Right lobe of liver (tissue), 6 donors: ENCODE measurements at regions not wholly inside any gene's neighbourhood (a gene's known extent, or its start where the extent isn't known, plus 50 kb on each side); places are given as distances from the start of the nearest gene placed in this dataset.
A peak's percentile ranks its signal among the peaks of the same experiment; 100 is the strongest.

Experiments
- ATAC-seq, 4 donors: fragments of 200-7000 bp; cut with Tn5 transposase; one replicate each; pipeline ENCODE4 v1.9.1; 2020; ENCODE audit warnings: mild to moderate bottlenecking in 4 of 4, moderate library complexity in 4 of 4
- DNase-seq, 3 donors: peaks; one replicate each; pipeline ENCODE4 v3.0.0-alpha.2; 2020
- H3K27ac ChIP-seq, 3 donors: fragments of 200-600 bp; one replicate each; pipeline ENCODE4 v1.8.0; 2022
- H3K27me3 ChIP-seq, 2 donors: fragments of 200-600 bp; one replicate each; pipeline ENCODE4 v1.8.0; 2022
- H3K36me3 ChIP-seq, 4 donors: fragments of 200-600 bp; sonication (generic) in 1 of 4; one replicate each; pipeline versions ENCODE4 v1.5.1 to v1.8.0; 2017 to 2022; ENCODE audit warnings: control low read depth in 1 of 4
- H3K4me1 ChIP-seq, 4 donors: fragments of 200-600 bp; sonication (generic) in 1 of 4; one replicate each; pipeline versions ENCODE4 v1.5.1 to v1.8.0; 2017 to 2022; ENCODE audit warnings: control low read depth in 1 of 4
- H3K4me3 ChIP-seq, 3 donors: fragments of 200-600 bp; one replicate each; pipeline ENCODE4 v1.8.0; 2022
- H3K9me3 ChIP-seq, 4 donors: fragments of 200-600 bp; sonication (generic) in 1 of 4; one replicate each; pipeline versions ENCODE4 v1.5.1 to v1.8.0; 2017 to 2022; ENCODE audit warnings: control low read depth in 1 of 4
- CTCF ChIP-seq, 4 donors: fragments of 200-600 bp in 3 of 4; fragments of 450-650 bp in 1 of 4; IDR thresholded peaks; one replicate each; pipeline versions ENCODE4 v1.5.1 to v1.8.0; 2016 to 2022; ENCODE audit warnings: antibody characterized with exemption in 4 of 4, mild to moderate bottlenecking in 2 of 4
- POLR2A ChIP-seq: fragments of 450-650 bp; IDR thresholded peaks from one replicate; pipeline ENCODE4 v1.6.1; 2017; ENCODE audit warnings: antibody characterized with exemption, mild to moderate bottlenecking
- WGBS: methylation state at CpG from one replicate; pipeline ENCODE4 v1.1.6; 2018; ENCODE audit warnings: low coverage, low lambda C conversion rate; ENCODE audit not compliant: insufficient coverage; ENCODE audit errors: missing lambda C conversion rate; 5-methylcytosine and 5-hydroxymethylcytosine counted together
- intact Hi-C, 2 donors: fragments of 100-400 bp; cut with DNase I; formaldehyde crosslinking; loops; one replicate each; pipeline versions ENCODE4 v1.11.2 to v1.14.1; 2022
- donor health status: DM: no; HTN: yes; CAD: no.
- donor health status: DM: no; HTN: no; CAD: no.
- donor health status: DM: no; HTN: no; CAD: no.
- donor health status: DM: no; HTN: yes; CAD: no.
- donor health status: DM: no; HTN: yes; CAD: no.

GRCh38 chr2:122129399-122129798, 373.9 kb downstream of the TSN start:
- 71% methylated on average over 1 of the region's 1 CpG for WGBS
- H3K36me3 ChIP-seq: no peaks in the 10 kb centered on the region
- H3K27me3 ChIP-seq: no peaks in the 10 kb centered on the region
- H3K4me3 ChIP-seq: no peak overlapping the region
- H3K27ac ChIP-seq: no peak overlapping the region
- H3K9me3 ChIP-seq: peaks cover 0 to 7% (median 0%) of the 10 kb centered on the region in 4 donors
- no peaks in the 10 kb centered on the region for H3K4me1 ChIP-seq
- ATAC-seq (no peak), DNase-seq (no peak)
- TF ChIP-seq CTCF (IDR thresholded peaks at IDR 0.05): no peak
- TF ChIP-seq POLR2A: no peak
- intact Hi-C loops: no loop called here

DNA sequence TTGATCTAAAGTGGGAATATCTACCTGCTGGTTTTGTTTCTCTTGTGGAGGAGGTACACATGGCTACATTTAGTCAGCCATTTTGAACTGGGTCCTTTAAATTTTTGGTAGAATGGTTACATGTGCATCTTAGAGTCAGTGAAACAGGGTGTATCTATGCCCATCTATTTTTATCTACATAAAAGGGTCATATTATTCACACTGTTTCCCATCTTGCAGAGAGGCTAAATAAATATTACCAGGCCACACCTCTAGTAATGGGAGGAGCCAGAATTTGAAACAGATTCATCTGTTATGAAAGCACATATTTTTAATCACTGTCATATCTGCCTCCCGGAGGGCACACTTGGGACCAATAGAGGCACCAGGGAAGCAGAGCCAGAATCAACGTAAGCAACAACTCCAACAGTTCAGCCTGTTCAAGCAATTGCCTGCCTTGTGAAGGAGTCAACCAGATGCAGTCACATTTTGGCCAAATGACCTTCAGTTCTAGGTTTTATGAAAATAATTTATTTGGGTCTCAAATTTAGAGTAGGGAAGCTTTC, 376.8 kb downstream of the TSN start:
- WGBS: 70% methylated on average over 2 of the region's 2 CpGs
- DNase-seq (no peak), ATAC-seq (no peak)
- intact Hi-C loops: no loop called here
- no peak for TF ChIP-seq CTCF (IDR thresholded peaks at IDR 0.05)
- TF ChIP-seq POLR2A: no peak
- no peaks in the 10 kb centered on the region for H3K36me3 ChIP-seq
- H3K27ac ChIP-seq: no peak overlapping the region
- H3K9me3 ChIP-seq: peaks cover 0 to 7% (median 0%) of the 10 kb centered on the region in 4 donors
- no peaks in the 10 kb centered on the region for H3K27me3 ChIP-seq
- no peaks in the 10 kb centered on the region for H3K4me1 ChIP-seq
- H3K4me3 ChIP-seq: no peak overlapping the region

DNA sequence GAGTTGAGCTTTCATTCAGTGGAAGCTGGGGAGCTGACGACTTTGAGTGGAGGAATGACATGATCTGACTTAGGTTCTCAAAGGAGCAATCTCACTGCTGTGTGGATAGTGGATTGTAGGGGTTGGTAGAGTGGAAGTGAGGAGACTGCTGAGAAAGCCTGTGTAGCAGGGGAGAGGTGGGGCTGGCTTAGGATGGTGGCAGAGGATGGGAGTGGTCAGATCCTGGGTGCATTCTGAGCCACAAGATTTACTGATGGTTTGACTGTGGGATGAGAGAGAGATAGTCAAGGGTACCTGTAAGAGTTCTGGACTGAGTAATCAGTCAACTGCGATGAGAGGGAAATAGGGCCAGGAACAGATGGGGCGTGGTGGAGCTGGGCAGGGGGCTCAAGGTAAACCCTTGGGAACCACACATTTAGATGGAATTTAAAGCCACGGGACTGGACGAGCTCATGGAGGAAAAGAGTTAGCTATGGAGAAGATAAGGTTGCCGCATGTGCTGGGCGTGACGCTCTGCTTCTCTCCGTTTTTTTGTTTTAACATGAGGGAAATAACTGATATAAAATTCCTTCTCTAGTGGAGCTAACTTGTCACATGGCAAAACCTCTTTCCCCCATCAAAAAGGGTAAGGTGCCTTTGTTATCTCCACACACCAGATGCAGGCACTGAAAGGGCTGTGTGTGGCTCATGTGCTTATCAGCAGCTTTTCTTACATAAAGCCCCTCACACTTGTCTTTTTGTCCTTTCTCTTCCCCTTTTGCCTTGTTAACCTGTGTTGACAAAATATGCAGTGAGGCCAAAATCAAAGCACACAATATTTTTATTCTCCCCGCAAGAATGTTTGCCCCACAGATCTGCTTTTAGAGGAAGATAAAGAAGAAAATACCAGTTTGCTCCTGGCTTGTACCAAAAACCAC, 379.8 kb downstream of the TSN start:
- H3K36me3 ChIP-seq: no peaks in the 10 kb centered on the region
- H3K4me1 ChIP-seq: no peaks in the 10 kb centered on the region
- ATAC-seq (no peak), DNase-seq (no peak)
- H3K27me3 ChIP-seq: no peaks in the 10 kb centered on the region
- intact Hi-C loops: no loop called here
- no peak overlapping the region for H3K27ac ChIP-seq
- no peak overlapping the region for H3K4me3 ChIP-seq
- 52% methylated on average over 9 of the region's 10 CpGs for WGBS
- no peak for TF ChIP-seq POLR2A
- TF ChIP-seq CTCF (IDR thresholded peaks at IDR 0.05): no peak
- no peaks in the 10 kb centered on the region for H3K9me3 ChIP-seq

GRCh38 chr2:122136056-122136455, 380.6 kb downstream of the TSN start:
- ATAC-seq: peak in 1 of 4 donors; percentile 63
- DNase-seq: no peak
- H3K36me3 ChIP-seq: no peaks in the 10 kb centered on the region
- whole genome bisulfite sequencing: 10% methylated on average over 1 of the region's 2 CpGs
- H3K9me3 ChIP-seq: no peaks in the 10 kb centered on the region
- TF ChIP-seq POLR2A (no peak), CTCF (IDR thresholded peaks at IDR 0.05) (peak in 1 of 4 donors; percentile 37)
- H3K27me3 ChIP-seq: no peaks in the 10 kb centered on the region
- intact Hi-C loops: no loop called here
- H3K4me3 ChIP-seq: no peak overlapping the region
- no peaks in the 10 kb centered on the region for H3K4me1 ChIP-seq
- no peak overlapping the region for H3K27ac ChIP-seq
